Caco-2 (cell line): ENCODE measurements at regions not wholly inside any gene's neighbourhood (a gene's known extent, or its start where the extent isn't known, plus 50 kb on each side); places are given as distances from the start of the nearest gene placed in this dataset.
"Not testable (repeated sequence)": the region's sequence is repeated elsewhere in the genome, so short reads cannot be mapped to it uniquely, and the experiment has no call there.

Experiments used
- BruUV-seq: library from RNA; stranded (reverse); fragments of 400-500 nt; replicated peaks from 2 replicates; lab custom pipeline; 2021; lab: Mats Ljungman, UMichigan
- CTCF ChIA-PET: fragments of 300-600 bp; sonication (Branson Sonifier 250); formaldehyde crosslinking; loops from one replicate; lab custom pipeline; 2022; ENCODE audit warnings: antibody characterized with exemption; lab: Charles Lee
- POLR2A ChIA-PET: fragments of 300-600 bp; sonication (Branson Sonifier 250); formaldehyde crosslinking; loops from one replicate; lab custom pipeline; 2022; ENCODE audit warnings: antibody characterized with exemption; lab: Charles Lee
- DNase-seq, 2 experiments: peaks; one replicate each; pipeline versions ENCODE4 v3.0.0 to v3.0.0-alpha.2; 2020 to 2022
- H3K27me3 ChIP-seq: replicated peaks from 2 replicates; pipeline ENCODE4 v1.6.0; 2011; ENCODE audit warnings: low read length; ENCODE audit not compliant: control insufficient read depth, insufficient read depth
- H3K36me3 ChIP-seq: 2 replicates; pipeline ENCODE4 v1.5.1; 2011; ENCODE audit warnings: low read length; ENCODE audit not compliant: control insufficient read depth, insufficient read depth
- H3K4me1 ChIP-seq: fragments of 250-450 bp; sonication (Bioruptor Pico); 2 replicates; pipeline ENCODE4 v1.5.1; 2020; ENCODE audit warnings: mild to moderate bottlenecking
- H3K4me3 ChIP-seq: 2 replicates; pipeline ENCODE4 v1.5.1; 2011; ENCODE audit warnings: low read depth, mild to moderate bottlenecking, control low read depth, low read length
- H3K9me3 ChIP-seq: fragments of 250-450 bp; sonication (Bioruptor Pico); 2 replicates; pipeline ENCODE4 v1.5.1; 2020; ENCODE audit warnings: mild to moderate bottlenecking, moderate library complexity
- H3K27ac Mint-ChIP-seq: one replicate; pipeline ENCODE4 v1.8.0; 2022; ENCODE audit warnings: mixed read lengths; ENCODE audit not compliant: unreplicated experiment
- H3K27me3 Mint-ChIP-seq: one replicate; pipeline ENCODE4 v1.8.0; 2022; ENCODE audit warnings: mixed read lengths; ENCODE audit not compliant: insufficient read depth, unreplicated experiment
- H3K36me3 Mint-ChIP-seq: one replicate; pipeline ENCODE4 v1.8.0; 2022; ENCODE audit warnings: mild to moderate bottlenecking, mixed read lengths; ENCODE audit not compliant: insufficient read depth, unreplicated experiment
- H3K4me1 Mint-ChIP-seq: one replicate; pipeline ENCODE4 v1.8.0; 2022; ENCODE audit warnings: low read depth, mixed read lengths; ENCODE audit not compliant: unreplicated experiment
- H3K4me3 Mint-ChIP-seq: one replicate; pipeline ENCODE4 v1.8.0; 2022; ENCODE audit warnings: mild to moderate bottlenecking, moderate library complexity, mixed read lengths; ENCODE audit not compliant: unreplicated experiment
- H3K9me3 Mint-ChIP-seq: one replicate; pipeline ENCODE4 v1.8.0; 2022; ENCODE audit warnings: mixed read lengths; ENCODE audit not compliant: unreplicated experiment
- intact Hi-C: fragments of 100-400 bp; cut with micrococcal nuclease; formaldehyde crosslinking; loops from one replicate; pipeline ENCODE4 v1.10.0; 2022; ENCODE audit not compliant: unreplicated experiment
- TF ChIP-seq, protein P1 (sequence below), 2 experiments: fragments of 200-600 bp in 1 of 2; IDR thresholded peaks; 1 replicate in 1 of 2; 2 replicates in 1 of 2; pipeline versions ENCODE4 v1.5.1 to v1.8.0; 2011 to 2022; ENCODE audit warnings: antibody characterized with exemption in 1 of 2, control low read depth in 1 of 2, inconsistent platforms in 1 of 2, low read depth in 1 of 2, low read length in 1 of 2, mild to moderate bottlenecking in 1 of 2, moderate library complexity in 1 of 2; ENCODE audit not compliant: insufficient read depth in 1 of 2, severe bottlenecking in 1 of 2, unreplicated experiment in 1 of 2

DNA sequence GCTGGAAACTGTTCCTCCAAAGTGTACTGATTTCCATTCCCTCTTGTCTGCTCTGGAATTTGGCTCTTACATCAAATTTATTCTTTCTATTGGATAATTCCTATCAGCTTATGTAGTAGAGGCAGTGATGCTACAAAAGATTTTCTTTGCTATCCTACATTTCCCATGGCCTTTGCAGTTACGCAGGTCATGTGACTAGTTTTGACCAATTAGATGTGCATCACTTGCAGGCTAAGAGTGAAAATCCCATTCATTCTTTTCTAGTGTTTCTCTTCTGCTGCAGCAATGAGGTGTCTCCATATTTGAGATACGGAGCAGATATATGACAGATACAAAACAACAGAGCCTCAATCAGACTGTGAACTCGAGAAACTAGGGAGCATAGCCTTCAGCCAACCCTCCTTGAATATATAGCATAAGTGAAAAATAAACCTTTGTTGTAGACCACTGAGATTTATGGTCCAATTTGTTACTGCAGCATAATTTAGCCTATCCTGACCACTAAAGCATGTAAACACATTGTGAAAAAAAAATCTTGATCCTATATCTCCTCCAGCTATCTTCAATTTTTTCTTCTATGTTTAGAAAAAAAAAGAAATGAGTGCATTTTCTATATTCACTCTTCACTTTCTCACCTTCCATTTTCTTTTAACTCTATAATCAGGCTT, 102.0 kb downstream of the HNMT start:
- no peaks in the 10 kb centered on the region for H3K27me3 ChIP-seq
- Mint-ChIP-seq H3K4me1 (no peaks in the 10 kb centered on the region), H3K27me3 (no peaks in the 10 kb centered on the region), H3K27ac (no peak overlapping the region), H3K9me3 (peaks cover 7% of the 10 kb centered on the region), H3K4me3 (no peak overlapping the region), H3K36me3 (no peaks in the 10 kb centered on the region)
- H3K4me1 ChIP-seq, result peaks cover 6% of the 10 kb centered on the region
- H3K9me3 ChIP-seq, result no peaks in the 10 kb centered on the region
- H3K36me3 ChIP-seq, result no peaks in the 10 kb centered on the region
- TF ChIP-seq, protein P1, sequence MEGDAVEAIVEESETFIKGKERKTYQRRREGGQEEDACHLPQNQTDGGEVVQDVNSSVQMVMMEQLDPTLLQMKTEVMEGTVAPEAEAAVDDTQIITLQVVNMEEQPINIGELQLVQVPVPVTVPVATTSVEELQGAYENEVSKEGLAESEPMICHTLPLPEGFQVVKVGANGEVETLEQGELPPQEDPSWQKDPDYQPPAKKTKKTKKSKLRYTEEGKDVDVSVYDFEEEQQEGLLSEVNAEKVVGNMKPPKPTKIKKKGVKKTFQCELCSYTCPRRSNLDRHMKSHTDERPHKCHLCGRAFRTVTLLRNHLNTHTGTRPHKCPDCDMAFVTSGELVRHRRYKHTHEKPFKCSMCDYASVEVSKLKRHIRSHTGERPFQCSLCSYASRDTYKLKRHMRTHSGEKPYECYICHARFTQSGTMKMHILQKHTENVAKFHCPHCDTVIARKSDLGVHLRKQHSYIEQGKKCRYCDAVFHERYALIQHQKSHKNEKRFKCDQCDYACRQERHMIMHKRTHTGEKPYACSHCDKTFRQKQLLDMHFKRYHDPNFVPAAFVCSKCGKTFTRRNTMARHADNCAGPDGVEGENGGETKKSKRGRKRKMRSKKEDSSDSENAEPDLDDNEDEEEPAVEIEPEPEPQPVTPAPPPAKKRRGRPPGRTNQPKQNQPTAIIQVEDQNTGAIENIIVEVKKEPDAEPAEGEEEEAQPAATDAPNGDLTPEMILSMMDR (IDR thresholded peaks at IDR 0.05; ENCODE audit: insufficient read depth in 1 of 2, low read depth in 1 of 2, low read length in 1 of 2, severe bottlenecking in 1 of 2, unreplicated experiment in 1 of 2), result no peak
- ChIA-PET CTCF (no interaction called here), POLR2A (no interaction called here)
- DNase-seq, result no peak
- no peak overlapping the region for H3K4me3 ChIP-seq
- intact Hi-C loops, result no loop called here
- BruUV-seq, result no TSS peak

DNA sequence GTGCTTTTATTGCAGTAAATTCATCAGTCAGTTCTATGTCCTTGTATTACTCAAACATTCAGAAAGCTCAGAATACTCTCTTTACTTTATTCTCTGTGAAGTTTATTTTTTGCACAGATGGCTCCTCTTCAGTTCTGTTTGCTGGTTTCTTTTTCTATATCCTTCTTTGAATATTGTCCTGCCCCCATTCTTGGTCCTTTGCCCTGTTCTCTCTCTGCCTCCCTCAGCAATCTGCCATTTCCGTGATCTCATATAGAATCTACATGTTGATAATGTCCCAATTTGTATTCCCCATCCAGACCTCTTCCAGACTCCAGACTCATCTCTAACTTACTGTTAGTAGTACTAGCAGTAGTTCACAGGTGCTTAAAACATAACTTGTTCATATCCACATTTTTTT, 102.6 kb downstream of the HNMT start:
- ChIA-PET CTCF (no interaction called here), POLR2A (no interaction called here)
- Mint-ChIP-seq H3K9me3 (peaks cover 7% of the 10 kb centered on the region), H3K27me3 (no peaks in the 10 kb centered on the region), H3K36me3 (no peaks in the 10 kb centered on the region), H3K4me3 (no peak overlapping the region), H3K27ac (no peak overlapping the region), H3K4me1 (peaks cover under 1% of the 10 kb centered on the region)
- no peak for DNase-seq
- TF ChIP-seq, protein P1 (IDR thresholded peaks at IDR 0.05; ENCODE audit: insufficient read depth in 1 of 2, low read depth in 1 of 2, low read length in 1 of 2, severe bottlenecking in 1 of 2, unreplicated experiment in 1 of 2), result no peak
- Histone ChIP-seq H3K4me1 (peaks cover 12% of the 10 kb centered on the region), H3K9me3 (no peaks in the 10 kb centered on the region), H3K4me3 (no peak overlapping the region), H3K36me3 (no peaks in the 10 kb centered on the region), H3K27me3 (no peaks in the 10 kb centered on the region)
- no TSS peak for BruUV-seq
- intact Hi-C loops, result no loop called here

GRCh38 chr2:138068669-138069068, 104.4 kb downstream of the HNMT start:
- H3K4me3 ChIP-seq, H3K27me3 Mint-ChIP-seq, CTCF ChIA-PET, H3K27ac Mint-ChIP-seq, H3K36me3 ChIP-seq, H3K9me3 Mint-ChIP-seq, H3K4me3 Mint-ChIP-seq, H3K4me1 Mint-ChIP-seq, POLR2A ChIA-PET, intact Hi-C loops, BruUV-seq, H3K36me3 Mint-ChIP-seq, H3K9me3 ChIP-seq, H3K27me3 ChIP-seq, DNase-seq: not testable (repeated sequence)
- H3K4me1 ChIP-seq, result peaks cover 23% of the 10 kb centered on the region

DNA sequence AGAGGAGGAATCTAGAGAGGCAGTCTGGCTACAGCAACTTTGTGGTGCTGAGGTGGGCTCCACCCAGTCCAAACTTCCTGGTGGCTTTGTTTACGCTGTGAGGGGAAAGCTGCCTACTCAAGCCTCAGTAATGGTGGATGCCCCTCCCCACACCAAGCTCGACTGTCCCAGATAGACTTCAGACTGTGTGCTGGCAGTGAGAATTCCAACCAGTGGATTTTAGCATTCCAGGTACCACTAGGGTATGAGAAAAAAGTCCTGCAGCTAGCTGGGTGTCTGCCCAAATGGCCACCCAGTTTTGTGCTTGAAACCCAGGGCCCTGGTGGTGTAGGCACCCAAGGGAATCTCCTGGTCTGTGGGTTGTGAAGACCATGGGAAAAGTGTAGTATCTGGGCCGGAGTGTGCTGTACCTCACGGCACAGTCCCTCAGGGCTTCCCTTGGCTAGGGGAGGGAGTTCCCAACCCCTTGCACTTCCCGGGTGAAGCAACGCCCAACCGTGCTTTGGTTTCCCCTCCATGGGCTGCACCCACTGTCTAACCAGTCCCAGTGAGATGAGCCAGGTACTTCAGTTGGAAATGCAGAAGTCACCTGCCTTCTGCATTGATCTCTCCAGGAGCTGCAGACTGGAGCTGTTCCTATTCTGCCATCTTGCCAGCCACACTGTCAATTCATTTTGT, 106.9 kb downstream of the HNMT start:
- H3K27me3 Mint-ChIP-seq, H3K4me1 Mint-ChIP-seq, CTCF ChIA-PET, BruUV-seq, POLR2A ChIA-PET, H3K27ac Mint-ChIP-seq, intact Hi-C loops, H3K4me3 Mint-ChIP-seq, DNase-seq, H3K9me3 ChIP-seq, H3K36me3 ChIP-seq, H3K4me3 ChIP-seq, H3K27me3 ChIP-seq, H3K36me3 Mint-ChIP-seq: not testable (repeated sequence)
- peaks cover 23% of the 10 kb centered on the region for H3K4me1 ChIP-seq
- H3K9me3 Mint-ChIP-seq, result peaks cover 11% of the 10 kb centered on the region
